ENCODE measurements at regions not wholly inside any gene's neighbourhood (a gene's known extent, or its start where the extent isn't known, plus 50 kb on each side); places are given as distances from the start of the nearest gene placed in this dataset.

DNA sequence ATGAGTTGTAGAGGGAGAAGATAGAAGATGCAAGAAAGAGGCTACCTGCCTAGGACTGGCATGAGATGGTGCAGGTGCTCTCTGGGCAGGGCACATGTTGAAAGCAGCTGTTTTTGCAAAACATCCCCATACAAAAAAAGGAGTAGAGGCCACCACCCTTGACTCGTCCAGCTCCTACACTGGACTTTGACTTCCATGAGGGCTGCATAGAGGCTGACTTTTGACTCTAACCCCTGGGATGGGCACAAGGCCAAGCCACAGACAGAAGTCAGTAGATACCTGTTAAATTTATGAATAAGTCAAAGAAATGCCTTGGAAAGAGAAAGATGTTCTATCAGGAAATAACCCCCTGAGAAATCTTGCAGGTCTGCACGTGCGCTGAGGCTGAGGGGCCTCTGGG is 1139.1 kb upstream of the TMEM132C start:
- TF ChIP-seq, protein P1, sequence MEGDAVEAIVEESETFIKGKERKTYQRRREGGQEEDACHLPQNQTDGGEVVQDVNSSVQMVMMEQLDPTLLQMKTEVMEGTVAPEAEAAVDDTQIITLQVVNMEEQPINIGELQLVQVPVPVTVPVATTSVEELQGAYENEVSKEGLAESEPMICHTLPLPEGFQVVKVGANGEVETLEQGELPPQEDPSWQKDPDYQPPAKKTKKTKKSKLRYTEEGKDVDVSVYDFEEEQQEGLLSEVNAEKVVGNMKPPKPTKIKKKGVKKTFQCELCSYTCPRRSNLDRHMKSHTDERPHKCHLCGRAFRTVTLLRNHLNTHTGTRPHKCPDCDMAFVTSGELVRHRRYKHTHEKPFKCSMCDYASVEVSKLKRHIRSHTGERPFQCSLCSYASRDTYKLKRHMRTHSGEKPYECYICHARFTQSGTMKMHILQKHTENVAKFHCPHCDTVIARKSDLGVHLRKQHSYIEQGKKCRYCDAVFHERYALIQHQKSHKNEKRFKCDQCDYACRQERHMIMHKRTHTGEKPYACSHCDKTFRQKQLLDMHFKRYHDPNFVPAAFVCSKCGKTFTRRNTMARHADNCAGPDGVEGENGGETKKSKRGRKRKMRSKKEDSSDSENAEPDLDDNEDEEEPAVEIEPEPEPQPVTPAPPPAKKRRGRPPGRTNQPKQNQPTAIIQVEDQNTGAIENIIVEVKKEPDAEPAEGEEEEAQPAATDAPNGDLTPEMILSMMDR (IDR thresholded peaks at IDR 0.05) = no peak
- TF ChIP-seq JUN (CRISPR knock-in tag; IDR thresholded peaks at IDR 0.05) (no peak), ZNF423 (CRISPR knock-in tag; IDR thresholded peaks at IDR 0.05) (no peak), RELA (CRISPR knock-in tag; IDR thresholded peaks at IDR 0.05; ENCODE audit: borderline replicate concordance) (no peak)
- TF ChIP-seq, protein P2, sequence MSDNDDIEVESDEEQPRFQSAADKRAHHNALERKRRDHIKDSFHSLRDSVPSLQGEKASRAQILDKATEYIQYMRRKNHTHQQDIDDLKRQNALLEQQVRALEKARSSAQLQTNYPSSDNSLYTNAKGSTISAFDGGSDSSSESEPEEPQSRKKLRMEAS (CRISPR knock-in tag; IDR thresholded peaks at IDR 0.05) = no peak
- TF ChIP-seq, protein P3, sequence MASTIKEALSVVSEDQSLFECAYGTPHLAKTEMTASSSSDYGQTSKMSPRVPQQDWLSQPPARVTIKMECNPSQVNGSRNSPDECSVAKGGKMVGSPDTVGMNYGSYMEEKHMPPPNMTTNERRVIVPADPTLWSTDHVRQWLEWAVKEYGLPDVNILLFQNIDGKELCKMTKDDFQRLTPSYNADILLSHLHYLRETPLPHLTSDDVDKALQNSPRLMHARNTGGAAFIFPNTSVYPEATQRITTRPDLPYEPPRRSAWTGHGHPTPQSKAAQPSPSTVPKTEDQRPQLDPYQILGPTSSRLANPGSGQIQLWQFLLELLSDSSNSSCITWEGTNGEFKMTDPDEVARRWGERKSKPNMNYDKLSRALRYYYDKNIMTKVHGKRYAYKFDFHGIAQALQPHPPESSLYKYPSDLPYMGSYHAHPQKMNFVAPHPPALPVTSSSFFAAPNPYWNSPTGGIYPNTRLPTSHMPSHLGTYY (CRISPR knock-in tag; IDR thresholded peaks at IDR 0.05) = no peak
- TF ChIP-seq, protein P4, sequence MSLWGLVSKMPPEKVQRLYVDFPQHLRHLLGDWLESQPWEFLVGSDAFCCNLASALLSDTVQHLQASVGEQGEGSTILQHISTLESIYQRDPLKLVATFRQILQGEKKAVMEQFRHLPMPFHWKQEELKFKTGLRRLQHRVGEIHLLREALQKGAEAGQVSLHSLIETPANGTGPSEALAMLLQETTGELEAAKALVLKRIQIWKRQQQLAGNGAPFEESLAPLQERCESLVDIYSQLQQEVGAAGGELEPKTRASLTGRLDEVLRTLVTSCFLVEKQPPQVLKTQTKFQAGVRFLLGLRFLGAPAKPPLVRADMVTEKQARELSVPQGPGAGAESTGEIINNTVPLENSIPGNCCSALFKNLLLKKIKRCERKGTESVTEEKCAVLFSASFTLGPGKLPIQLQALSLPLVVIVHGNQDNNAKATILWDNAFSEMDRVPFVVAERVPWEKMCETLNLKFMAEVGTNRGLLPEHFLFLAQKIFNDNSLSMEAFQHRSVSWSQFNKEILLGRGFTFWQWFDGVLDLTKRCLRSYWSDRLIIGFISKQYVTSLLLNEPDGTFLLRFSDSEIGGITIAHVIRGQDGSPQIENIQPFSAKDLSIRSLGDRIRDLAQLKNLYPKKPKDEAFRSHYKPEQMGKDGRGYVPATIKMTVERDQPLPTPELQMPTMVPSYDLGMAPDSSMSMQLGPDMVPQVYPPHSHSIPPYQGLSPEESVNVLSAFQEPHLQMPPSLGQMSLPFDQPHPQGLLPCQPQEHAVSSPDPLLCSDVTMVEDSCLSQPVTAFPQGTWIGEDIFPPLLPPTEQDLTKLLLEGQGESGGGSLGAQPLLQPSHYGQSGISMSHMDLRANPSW (CRISPR knock-in tag; conservative IDR thresholded peaks at IDR 0.05; ENCODE audit: low read depth) = no peak
